Mammary epithelial cell (primary cell): ENCODE measurements at regions not wholly inside any gene's neighbourhood (a gene's known extent, or its start where the extent isn't known, plus 50 kb on each side); places are given as distances from the start of the nearest gene placed in this dataset.

Source experiments
- EZH2 ChIP-seq: IDR thresholded peaks from 2 replicates; pipeline ENCODE4 v1.6.1; 2012; ENCODE audit warnings: low read length, inconsistent platforms, borderline replicate concordance
- TF ChIP-seq, protein P1 (sequence below), 2 donors: IDR thresholded peaks in 1 of 2; conservative IDR thresholded peaks in 1 of 2; 2 replicates each; pipeline ENCODE4 v1.5.1; 2011 to 2012; ENCODE audit warnings: inconsistent platforms in 2 of 2, low read length in 2 of 2, mild to moderate bottlenecking in 2 of 2, control low read depth in 1 of 2, low read depth in 1 of 2; ENCODE audit not compliant: insufficient read depth in 1 of 2; ENCODE audit errors: extremely low read depth in 1 of 2

GRCh38 chr17:77708936-77709335 lies 249.6 kb upstream of the TNRC6C start:
- TF ChIP-seq, protein P1, sequence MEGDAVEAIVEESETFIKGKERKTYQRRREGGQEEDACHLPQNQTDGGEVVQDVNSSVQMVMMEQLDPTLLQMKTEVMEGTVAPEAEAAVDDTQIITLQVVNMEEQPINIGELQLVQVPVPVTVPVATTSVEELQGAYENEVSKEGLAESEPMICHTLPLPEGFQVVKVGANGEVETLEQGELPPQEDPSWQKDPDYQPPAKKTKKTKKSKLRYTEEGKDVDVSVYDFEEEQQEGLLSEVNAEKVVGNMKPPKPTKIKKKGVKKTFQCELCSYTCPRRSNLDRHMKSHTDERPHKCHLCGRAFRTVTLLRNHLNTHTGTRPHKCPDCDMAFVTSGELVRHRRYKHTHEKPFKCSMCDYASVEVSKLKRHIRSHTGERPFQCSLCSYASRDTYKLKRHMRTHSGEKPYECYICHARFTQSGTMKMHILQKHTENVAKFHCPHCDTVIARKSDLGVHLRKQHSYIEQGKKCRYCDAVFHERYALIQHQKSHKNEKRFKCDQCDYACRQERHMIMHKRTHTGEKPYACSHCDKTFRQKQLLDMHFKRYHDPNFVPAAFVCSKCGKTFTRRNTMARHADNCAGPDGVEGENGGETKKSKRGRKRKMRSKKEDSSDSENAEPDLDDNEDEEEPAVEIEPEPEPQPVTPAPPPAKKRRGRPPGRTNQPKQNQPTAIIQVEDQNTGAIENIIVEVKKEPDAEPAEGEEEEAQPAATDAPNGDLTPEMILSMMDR (conservative IDR thresholded peaks at IDR 0.05 in 1 of 2, IDR thresholded peaks at IDR 0.05 in 1 of 2; ENCODE audit: extremely low read depth in 1 of 2, insufficient read depth in 1 of 2, low read depth in 1 of 2, low read length in 2 of 2) = no peak
- no peak for TF ChIP-seq EZH2
